ENCODE measurements at regions not wholly inside any gene's neighbourhood (a gene's known extent, or its start where the extent isn't known, plus 50 kb on each side); places are given as distances from the start of the nearest gene placed in this dataset.

DNA sequence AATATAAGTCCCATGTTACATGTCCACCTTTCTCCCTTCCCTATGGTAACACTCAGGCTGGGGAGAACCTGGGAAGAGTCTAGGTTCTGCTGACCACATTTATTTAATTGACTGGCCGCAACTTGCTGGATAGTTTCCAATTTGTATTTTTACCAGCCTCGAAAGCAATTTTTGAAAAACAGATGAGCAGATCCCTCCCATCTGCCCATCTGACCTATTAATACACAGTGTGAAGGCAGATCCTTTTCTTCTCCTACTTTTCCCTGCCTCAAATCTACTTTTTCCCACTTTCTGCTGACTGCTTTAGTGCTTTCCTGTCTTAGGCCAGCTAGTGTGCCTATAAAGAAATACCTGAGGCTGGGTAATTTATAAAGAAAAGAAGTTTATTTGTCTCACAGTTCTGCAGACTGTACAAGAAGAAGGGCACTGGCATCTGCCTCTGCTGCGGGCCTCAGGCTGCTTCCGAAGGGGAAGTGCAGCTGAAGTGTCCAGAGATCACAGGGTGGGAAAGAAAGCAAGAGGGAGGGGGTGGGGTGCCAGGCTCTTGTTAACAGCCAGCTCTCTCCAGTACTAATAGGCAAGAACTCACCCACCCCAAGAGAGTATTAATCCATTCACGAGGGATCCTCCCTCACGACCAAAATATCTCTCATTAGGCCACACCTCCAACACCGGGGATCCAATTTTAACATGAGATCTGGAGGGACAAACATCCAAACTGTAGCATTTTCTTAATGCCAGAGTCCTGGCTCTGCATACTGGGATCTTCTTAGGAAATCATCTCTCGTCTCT, 336.0 kb upstream of the IGFBP3 start:
- peak overlapping the region; percentile 64; the same call in 1 of the 2 replicates for H3K14ac ChIP-seq (replicated peaks; ENCODE audit: low read depth, low read length)
- H3K9me3 ChIP-seq (ENCODE audit: control insufficient read depth, insufficient read depth, low read length) = peaks cover 6% of the 10 kb centered on the region
- TF ChIP-seq, protein P1, sequence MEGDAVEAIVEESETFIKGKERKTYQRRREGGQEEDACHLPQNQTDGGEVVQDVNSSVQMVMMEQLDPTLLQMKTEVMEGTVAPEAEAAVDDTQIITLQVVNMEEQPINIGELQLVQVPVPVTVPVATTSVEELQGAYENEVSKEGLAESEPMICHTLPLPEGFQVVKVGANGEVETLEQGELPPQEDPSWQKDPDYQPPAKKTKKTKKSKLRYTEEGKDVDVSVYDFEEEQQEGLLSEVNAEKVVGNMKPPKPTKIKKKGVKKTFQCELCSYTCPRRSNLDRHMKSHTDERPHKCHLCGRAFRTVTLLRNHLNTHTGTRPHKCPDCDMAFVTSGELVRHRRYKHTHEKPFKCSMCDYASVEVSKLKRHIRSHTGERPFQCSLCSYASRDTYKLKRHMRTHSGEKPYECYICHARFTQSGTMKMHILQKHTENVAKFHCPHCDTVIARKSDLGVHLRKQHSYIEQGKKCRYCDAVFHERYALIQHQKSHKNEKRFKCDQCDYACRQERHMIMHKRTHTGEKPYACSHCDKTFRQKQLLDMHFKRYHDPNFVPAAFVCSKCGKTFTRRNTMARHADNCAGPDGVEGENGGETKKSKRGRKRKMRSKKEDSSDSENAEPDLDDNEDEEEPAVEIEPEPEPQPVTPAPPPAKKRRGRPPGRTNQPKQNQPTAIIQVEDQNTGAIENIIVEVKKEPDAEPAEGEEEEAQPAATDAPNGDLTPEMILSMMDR (conservative IDR thresholded peaks at IDR 0.05; ENCODE audit: low read depth, low read length) = no peak
- no peak for TF ChIP-seq CHD1 (IDR thresholded peaks at IDR 0.05; ENCODE audit: low read depth, low read length)
- peak overlapping the region; percentile 82 for H3K4ac ChIP-seq (ENCODE audit: low read depth, low read length)
- no peak; the same call in 1 of the 2 replicates for ATAC-seq (ENCODE audit: low read depth)
- BruUV-seq (replicated peaks) = no TSS peak
- H2BK15ac ChIP-seq (ENCODE audit: low read depth, low read length) = peak overlapping the region; percentile 83; the same call in 1 of the 3 replicates
- H3K23ac ChIP-seq (ENCODE audit: low read depth, low read length) = no peak overlapping the region
- H3K36me3 ChIP-seq (ENCODE audit: control insufficient read depth, insufficient read depth, low read length) = no peaks in the 10 kb centered on the region
- peak overlapping the region; percentile 86 for H2BK5ac ChIP-seq (ENCODE audit: low read depth, low read length, poor library complexity, severe bottlenecking)
- H3K79me1 ChIP-seq (ENCODE audit: low read depth in 1 of 2, low read length in 2 of 2) = no peaks in the 10 kb centered on the region
- peak overlapping the region; percentile 69; the same call in 1 of the 2 replicates for H3K18ac ChIP-seq (ENCODE audit: low read depth, low read length)
- no peak overlapping the region for H3K27ac ChIP-seq (ENCODE audit: insufficient read depth, low read length)
- H2AK9ac ChIP-seq (replicated peaks; ENCODE audit: low read depth, low read length, poor library complexity) = no peak overlapping the region
- dilution Hi-C loops (cut with HindIII; ENCODE audit: low sequenced_read_pairs, unreplicated experiment) (no loop called here), in situ Hi-C loops (cut with MboI; ENCODE audit: low sequenced_read_pairs) (no loop called here), intact Hi-C loops (cut with micrococcal nuclease) (loop anchor here (5.0 kb wide), 1 partner anchor 335 kb away; the partner anchor contains the start of gene IGFBP3)
- DNase-seq = no peak
- peak overlapping the region; percentile 74 for H4K91ac ChIP-seq (ENCODE audit: insufficient read depth, low read depth, low read length)
- ChIA-PET POLR2A (ENCODE audit: unreplicated experiment) (no interaction called here), CTCF (interaction anchor here (1.2 kb wide), 1 partner anchor 13 kb away, joined by 4 read pairs; no protein-coding TSS in a partner anchor)
- peaks cover 3% of the 10 kb centered on the region; the same call in 1 of the 2 replicates for H3K9me1 ChIP-seq (ENCODE audit: insufficient read depth, low read length)
- H4K20me1 ChIP-seq (ENCODE audit: insufficient read depth, low read length) = no peaks in the 10 kb centered on the region
- H3K4me2 ChIP-seq (ENCODE audit: low read depth, low read length) = no peak overlapping the region
- H3K4me1 ChIP-seq (ENCODE audit: control insufficient read depth, insufficient read depth, low read length) = peaks cover 10% of the 10 kb centered on the region
- H3K4me3 ChIP-seq (ENCODE audit: insufficient read depth, low read depth, low read length) = no peak overlapping the region
- H4K8ac ChIP-seq (ENCODE audit: low read depth in 2 of 2, low read length in 2 of 2) = peak overlapping the region; percentile 43 to 63; a peak in 3 of 4 replicates
- H4K5ac ChIP-seq (ENCODE audit: low read depth, low read length) = peak overlapping the region; percentile 66; the same call in 1 of the 2 replicates
- peak overlapping the region; percentile 91 for H2BK120ac ChIP-seq (ENCODE audit: low read depth, low read length)
- no peak overlapping the region for H3K56ac ChIP-seq (ENCODE audit: extremely low read depth, insufficient read depth, low read length)
- H2BK20ac ChIP-seq (ENCODE audit: low read depth, low read length) = peak overlapping the region; percentile 86
- no peak overlapping the region for H2AFZ ChIP-seq (replicated peaks; ENCODE audit: low read length, poor library complexity)
- H2AK5ac ChIP-seq (ENCODE audit: low read depth, low read length) = peak overlapping the region; percentile 66
- no CpG with 5 or more reads among the region's 8 CpGs for WGBS, 2 experiments (ENCODE audit: extremely low coverage in 2 of 2, insufficient read length in 1 of 2)
- no peaks in the 10 kb centered on the region for H3K27me3 ChIP-seq (ENCODE audit: control insufficient read depth, insufficient read depth, low read length)
- no peak overlapping the region for H3K9ac ChIP-seq (ENCODE audit: low read depth, low read length)

Measured in IMR-90 (cell line).